ENCODE measurements at regions not wholly inside any gene's neighbourhood (a gene's known extent, or its start where the extent isn't known, plus 50 kb on each side); places are given as distances from the start of the nearest gene placed in this dataset.

DNA sequence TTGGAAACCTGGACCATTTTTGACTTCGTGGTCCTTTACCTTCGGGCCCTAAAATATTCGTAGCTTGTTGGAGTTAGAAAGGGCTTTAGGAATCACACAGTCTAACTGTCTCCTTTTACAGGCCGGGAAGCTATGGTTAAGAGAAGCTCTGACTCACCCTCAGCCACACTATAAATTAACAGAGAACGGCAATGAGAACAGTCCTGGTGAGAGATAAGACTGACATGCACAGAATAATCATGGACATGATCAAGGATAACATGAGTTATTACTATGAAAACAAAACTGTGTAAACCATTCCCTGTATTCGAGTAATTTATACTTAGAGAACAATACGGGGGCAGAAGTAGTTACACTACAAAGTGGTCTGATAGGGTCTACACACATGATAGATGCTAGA is 162.5 kb upstream of the MALRD1 start:
- TF ChIP-seq, protein P1, sequence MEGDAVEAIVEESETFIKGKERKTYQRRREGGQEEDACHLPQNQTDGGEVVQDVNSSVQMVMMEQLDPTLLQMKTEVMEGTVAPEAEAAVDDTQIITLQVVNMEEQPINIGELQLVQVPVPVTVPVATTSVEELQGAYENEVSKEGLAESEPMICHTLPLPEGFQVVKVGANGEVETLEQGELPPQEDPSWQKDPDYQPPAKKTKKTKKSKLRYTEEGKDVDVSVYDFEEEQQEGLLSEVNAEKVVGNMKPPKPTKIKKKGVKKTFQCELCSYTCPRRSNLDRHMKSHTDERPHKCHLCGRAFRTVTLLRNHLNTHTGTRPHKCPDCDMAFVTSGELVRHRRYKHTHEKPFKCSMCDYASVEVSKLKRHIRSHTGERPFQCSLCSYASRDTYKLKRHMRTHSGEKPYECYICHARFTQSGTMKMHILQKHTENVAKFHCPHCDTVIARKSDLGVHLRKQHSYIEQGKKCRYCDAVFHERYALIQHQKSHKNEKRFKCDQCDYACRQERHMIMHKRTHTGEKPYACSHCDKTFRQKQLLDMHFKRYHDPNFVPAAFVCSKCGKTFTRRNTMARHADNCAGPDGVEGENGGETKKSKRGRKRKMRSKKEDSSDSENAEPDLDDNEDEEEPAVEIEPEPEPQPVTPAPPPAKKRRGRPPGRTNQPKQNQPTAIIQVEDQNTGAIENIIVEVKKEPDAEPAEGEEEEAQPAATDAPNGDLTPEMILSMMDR (conservative IDR thresholded peaks at IDR 0.05 in 1 of 2, IDR thresholded peaks at IDR 0.05 in 1 of 2; ENCODE audit: low read depth in 1 of 2, low read length in 2 of 2): no peak
- TF ChIP-seq EZH2 (IDR thresholded peaks at IDR 0.05; ENCODE audit: low read length, missing control alignments): no peak

Measured in fibroblast of lung (primary cell).